Activated gamma-delta T cell (primary cell): ENCODE measurements at regions not wholly inside any gene's neighbourhood (a gene's known extent, or its start where the extent isn't known, plus 50 kb on each side); places are given as distances from the start of the nearest gene placed in this dataset.
"Not testable (repeated sequence)": the region's sequence is repeated elsewhere in the genome, so short reads cannot be mapped to it uniquely, and the experiment has no call there.

Source experiments
- DNase-seq: peaks from one replicate; lab custom pipeline; 2025; lab: John Stamatoyannopoulos, UW

- DNase-seq = no peak
Observed at GRCh38 chr10:4159173-4159572, 374.2 kb upstream of the KLF6 start.

DNA sequence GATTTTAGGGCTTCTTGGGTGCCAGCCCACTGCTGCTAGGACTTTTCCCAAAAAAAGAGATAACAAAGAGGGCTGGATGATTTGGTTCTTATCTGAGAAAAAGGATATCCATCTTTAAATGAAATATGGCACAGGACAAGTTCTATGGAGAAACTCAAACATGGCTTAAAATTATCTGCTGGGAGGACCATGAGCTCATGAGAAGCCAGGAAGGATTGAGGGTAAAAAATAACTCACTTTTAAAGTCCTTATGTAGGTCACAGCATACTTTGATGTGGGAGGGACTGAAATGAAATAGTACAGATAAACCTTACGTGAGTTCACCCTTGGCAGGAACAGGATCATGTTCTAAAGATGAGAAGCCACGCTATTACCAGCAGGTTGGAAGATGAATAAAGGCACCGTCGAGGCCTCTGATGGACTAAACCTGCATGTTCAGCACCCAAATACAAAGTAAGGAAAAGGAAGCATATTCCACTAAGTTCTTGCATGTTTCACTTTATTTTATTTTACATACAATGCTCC is 369.2 kb upstream of the KLF6 start:
- DNase-seq = no peak

- no peak for DNase-seq
Observed at GRCh38 chr10:4151466-4151865, 366.5 kb upstream of the KLF6 start.

GRCh38 chr10:4150676-4151075 is 365.7 kb upstream of the KLF6 start:
- DNase-seq = no peak

GRCh38 chr10:4149460-4149859 is 364.5 kb upstream of the KLF6 start:
- DNase-seq = not testable (repeated sequence)

- DNase-seq = no peak
Observed at GRCh38 chr10:4147245-4147644, 362.2 kb upstream of the KLF6 start.

- no peak for DNase-seq
Observed at GRCh38 chr10:4144817-4145216, 359.8 kb upstream of the KLF6 start.

- no peak for DNase-seq
Observed at GRCh38 chr10:4141471-4141870, 356.5 kb upstream of the KLF6 start.

- DNase-seq = no peak
Observed at GRCh38 chr10:4138146-4138721, 353.2 kb upstream of the KLF6 start.

DNA sequence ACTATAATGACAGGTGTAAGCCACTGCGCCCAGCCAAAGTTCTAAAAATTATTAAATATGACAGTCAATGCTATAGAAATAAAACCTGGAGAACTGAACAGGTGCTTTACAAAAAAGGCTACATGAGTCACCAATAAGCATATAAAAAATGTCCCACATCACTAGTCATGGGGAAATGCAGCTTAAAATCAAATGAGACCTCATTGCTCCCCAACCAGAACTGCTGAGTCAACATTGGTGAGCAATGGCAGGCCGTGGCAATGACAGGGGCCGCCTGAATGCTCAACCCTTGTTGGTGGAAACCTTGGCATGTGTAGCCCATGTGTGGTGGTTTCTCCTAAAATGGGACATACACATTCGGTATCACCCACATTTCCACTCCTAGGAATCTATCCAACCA is 352.3 kb upstream of the KLF6 start:
- no peak for DNase-seq

DNA sequence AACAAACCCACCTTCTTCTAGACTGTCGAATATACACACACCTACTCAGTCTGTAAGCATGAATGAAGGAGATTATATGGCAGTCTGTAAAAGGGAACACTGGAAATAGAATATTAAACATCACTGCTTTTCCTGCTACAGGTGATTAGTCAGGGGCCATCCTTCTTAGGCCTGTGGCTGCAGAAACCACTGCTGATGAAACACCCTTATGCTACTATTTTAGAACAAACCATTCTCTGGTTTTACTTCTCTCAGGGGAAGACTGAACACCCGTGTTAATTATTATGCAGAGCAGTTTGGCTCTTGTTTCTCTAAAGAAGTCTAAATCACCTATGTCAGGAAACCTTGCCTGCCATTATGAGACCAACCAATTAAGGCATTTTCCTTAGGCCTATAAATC is 351.1 kb upstream of the KLF6 start:
- no peak for DNase-seq

DNA sequence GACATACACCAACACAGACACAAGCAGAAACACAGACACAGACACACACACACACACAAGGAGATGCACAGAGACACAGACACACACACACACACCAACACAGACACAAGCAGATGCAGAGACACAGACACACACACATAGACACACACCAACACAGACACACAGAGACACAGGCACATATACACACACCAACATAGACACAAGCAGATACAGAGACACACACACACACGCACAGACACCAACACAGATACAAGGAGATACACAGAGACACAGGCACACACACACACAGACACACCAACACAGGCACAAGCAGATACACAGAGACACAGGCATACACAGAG is 347.2 kb upstream of the KLF6 start:
- no peak for DNase-seq

DNA sequence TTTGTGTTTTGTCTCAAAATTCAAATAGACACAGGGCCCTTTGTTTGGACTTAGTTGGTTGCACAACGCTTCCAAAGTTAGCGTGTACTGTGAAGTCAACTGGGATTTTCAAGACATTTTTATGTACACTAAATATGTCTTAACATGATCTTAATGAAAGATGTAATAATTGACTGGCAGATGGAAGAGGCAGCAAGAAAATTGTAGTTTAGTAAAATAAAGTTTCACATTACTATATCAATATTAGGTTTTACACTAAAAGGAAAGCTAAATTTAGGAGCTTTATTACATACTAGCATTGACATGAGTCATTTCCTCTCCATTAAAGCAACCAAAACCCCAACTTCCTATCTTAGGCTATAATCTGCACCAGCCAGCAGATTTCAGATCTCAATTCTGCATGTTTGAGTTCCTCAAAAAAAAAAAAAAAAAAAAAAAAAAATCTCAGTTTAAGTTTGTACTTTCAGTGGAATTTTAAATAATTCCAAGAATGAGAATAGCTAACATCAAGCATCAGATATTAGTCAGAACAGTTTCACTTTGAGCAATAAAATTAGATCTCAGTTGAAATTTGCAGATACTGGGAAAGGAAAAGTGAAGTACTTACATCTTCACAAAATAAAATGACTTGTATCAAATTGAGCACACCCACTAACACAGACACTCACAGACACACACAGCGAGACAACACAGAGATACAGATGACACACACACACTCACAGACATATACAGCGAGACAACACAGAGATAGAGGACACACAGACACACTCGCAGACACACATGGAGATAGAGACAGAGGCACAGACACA is 346.6 kb upstream of the KLF6 start:
- DNase-seq = no peak

DNA sequence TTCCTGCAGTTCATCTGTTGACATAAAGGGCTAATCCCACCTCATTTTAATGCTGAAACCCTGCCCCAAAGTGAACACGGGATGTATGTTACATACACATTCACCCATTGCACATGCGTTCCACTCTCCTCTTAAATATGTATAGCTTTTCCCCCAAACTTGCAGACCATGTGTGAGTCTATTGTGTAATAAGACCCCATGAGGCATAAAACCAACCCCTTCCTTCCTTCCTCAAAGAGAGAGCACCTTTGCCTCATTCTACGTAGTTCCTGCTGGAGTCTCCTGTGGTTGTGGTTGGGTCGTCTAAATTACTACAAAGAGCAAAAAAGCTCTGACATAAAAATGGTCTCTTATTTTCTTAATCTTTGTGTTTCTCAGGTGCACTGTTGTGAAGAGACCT is 345.7 kb upstream of the KLF6 start:
- no peak for DNase-seq

GRCh38 chr10:4129866-4130477 is 345.0 kb upstream of the KLF6 start:
- DNase-seq = no peak

- DNase-seq = no peak
Observed at GRCh38 chr10:4127518-4128315, 342.7 kb upstream of the KLF6 start.

GRCh38 chr10:4125776-4126175 is 340.8 kb upstream of the KLF6 start:
- no peak for DNase-seq

GRCh38 chr10:4121502-4122380 is 336.7 kb upstream of the KLF6 start:
- no peak for DNase-seq

DNA sequence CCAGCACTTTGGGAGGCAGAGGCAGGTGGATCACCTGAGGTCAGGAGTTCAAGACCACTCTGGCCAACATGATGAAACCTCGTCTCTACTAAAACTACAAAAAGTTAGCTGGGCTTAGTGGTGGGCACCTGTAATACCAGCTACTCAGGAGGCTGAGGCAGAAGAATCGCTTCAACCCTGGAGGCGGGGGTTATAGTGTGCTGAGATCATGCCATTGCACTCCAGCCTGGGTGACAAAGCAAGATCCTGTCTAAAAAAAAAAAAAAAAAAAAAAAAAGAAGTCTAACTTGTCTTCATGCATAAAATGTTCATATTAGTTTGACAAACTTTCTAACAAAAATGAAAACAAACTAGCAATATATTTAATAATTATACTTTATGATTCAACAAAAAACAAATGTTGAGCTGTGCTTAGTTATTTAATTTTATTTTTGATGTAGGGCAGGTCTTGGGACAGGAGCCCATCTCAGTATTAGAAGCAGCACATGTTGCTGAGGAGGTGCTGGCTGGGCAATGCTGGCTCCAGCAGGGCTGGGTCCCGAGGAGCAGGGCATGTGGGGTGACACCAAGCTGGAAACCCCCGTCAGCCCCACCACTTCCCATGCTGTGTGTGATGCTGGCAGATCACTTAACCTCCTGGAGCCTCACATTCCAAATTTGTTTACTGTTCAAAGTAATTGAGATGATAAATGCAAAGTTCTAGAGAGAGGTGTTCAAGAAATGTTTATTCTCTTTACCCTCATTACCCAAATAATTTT is 335.3 kb upstream of the KLF6 start:
- peak; percentile 8 for DNase-seq

DNA sequence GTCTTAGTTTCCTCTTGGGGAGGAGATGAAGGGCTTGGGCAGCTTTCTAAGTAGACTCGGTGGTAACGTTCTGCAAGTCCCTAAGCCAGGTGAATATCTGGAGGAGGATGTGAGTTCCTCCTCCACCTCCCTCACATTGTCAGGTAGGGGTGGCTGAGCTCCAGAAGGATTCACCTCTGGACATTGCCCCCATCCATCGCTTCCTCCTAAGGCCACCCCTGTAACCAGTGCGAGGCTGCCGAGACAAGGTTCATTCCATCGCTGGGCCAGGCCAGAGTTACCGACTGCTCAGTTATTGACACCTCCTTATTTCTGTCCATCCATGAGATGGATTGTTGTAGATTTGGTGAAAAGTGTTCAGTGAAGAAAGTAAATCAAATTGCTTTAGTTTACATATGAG is 334.1 kb upstream of the KLF6 start:
- DNase-seq = no peak

DNA sequence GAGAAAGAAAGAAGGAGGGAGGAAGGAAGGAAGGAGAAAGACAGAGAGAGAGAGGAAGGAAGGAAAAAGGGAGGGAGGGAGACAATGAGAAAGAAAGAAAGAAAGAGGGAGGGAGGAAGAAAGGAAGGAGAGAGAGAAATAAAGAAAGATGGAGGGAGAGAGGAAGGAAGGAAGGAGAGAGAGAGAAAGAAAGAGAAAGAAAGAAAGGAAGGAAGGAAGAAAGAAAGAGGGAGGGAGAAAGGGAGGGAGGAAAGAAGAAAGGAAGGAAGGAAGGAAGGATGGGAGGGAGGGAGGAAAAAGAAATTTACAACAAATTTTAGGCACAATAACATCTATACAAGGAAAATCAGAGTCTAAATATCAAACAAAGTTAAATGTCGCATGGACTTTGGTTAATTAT is 332.6 kb upstream of the KLF6 start:
- no peak for DNase-seq
